HFF-Myc (cell line): ENCODE measurements at regions not wholly inside any gene's neighbourhood (a gene's known extent, or its start where the extent isn't known, plus 50 kb on each side); places are given as distances from the start of the nearest gene placed in this dataset.

Experiments
- DNase-seq: peaks from one replicate; pipeline ENCODE4 v3.0.0-alpha.2; 2011; ENCODE audit warnings: low read depth; ENCODE audit errors: extremely low read depth
- H3K4me3 ChIP-seq: replicated peaks from 2 replicates; pipeline ENCODE4 v1.5.1; 2011; ENCODE audit warnings: low read depth, mild to moderate bottlenecking, control low read depth, low read length
- TF ChIP-seq, protein P1 (sequence below): IDR thresholded peaks from 2 replicates; pipeline ENCODE4 v1.5.1; 2012; ENCODE audit warnings: mild to moderate bottlenecking, low read depth, low read length, control low read depth; ENCODE audit errors: missing control alignments

DNA sequence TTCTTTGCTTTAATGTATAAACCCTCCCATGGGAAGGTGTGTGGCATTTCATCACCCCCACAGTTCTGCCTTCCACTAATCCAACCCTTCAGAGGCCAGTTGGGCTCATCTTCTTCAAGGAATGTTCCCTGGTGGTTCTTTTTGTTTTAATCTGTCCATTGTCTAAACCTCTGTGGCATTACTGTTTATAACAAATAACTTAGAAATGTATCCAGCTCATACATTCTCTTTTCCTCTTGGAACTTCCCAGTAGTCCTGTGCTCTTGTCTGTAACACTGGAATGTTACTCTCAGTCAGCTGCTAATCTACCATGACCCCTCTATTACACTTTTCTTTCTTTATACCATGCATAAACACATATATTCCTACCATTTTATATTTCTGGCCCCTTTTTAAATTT, 213.5 kb upstream of the TARS1 start:
- TF ChIP-seq, protein P1, sequence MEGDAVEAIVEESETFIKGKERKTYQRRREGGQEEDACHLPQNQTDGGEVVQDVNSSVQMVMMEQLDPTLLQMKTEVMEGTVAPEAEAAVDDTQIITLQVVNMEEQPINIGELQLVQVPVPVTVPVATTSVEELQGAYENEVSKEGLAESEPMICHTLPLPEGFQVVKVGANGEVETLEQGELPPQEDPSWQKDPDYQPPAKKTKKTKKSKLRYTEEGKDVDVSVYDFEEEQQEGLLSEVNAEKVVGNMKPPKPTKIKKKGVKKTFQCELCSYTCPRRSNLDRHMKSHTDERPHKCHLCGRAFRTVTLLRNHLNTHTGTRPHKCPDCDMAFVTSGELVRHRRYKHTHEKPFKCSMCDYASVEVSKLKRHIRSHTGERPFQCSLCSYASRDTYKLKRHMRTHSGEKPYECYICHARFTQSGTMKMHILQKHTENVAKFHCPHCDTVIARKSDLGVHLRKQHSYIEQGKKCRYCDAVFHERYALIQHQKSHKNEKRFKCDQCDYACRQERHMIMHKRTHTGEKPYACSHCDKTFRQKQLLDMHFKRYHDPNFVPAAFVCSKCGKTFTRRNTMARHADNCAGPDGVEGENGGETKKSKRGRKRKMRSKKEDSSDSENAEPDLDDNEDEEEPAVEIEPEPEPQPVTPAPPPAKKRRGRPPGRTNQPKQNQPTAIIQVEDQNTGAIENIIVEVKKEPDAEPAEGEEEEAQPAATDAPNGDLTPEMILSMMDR: no peak
- no peak for DNase-seq
- H3K4me3 ChIP-seq: no peak overlapping the region

DNA sequence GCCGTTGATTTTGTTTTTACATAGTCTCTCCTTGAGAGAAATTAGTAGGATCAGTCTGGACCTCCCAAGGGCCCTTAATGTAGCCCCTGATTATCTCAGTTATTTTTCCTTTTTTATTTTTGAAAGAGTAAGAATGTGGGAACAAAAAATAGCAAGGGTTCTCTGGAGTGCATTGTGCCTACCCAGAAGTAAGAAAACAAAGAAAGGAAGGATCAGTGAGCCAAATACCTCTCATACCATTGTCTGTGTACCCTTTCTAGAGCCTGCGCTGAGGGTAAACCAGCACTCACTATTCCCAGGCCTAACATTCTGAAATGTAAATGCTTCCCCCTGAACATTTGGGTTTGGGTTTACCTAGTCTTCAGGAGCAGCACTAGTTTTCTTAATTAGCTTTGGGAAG, 213.0 kb upstream of the TARS1 start:
- no peak for DNase-seq
- no peak overlapping the region for H3K4me3 ChIP-seq
- TF ChIP-seq, protein P1: no peak

DNA sequence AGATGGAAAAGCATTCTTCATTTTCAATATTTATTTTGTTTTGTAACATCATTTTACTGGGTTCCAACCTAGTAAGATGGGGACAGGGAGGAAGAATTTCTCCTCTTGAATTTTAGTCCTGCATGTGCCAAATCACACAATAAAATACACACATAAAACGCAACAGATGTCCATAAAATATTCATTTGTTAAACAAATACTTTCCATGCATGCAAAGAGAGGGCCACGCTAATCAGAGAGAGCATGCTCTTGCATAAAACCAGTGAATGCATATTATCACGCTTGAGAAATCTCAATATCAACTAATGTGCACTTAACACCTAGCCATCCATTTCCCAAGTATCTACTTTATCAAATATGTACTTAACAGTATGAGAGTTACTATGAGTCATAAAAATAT, 212.6 kb upstream of the TARS1 start:
- TF ChIP-seq, protein P1: no peak
- no peak for DNase-seq
- H3K4me3 ChIP-seq: no peak overlapping the region

DNA sequence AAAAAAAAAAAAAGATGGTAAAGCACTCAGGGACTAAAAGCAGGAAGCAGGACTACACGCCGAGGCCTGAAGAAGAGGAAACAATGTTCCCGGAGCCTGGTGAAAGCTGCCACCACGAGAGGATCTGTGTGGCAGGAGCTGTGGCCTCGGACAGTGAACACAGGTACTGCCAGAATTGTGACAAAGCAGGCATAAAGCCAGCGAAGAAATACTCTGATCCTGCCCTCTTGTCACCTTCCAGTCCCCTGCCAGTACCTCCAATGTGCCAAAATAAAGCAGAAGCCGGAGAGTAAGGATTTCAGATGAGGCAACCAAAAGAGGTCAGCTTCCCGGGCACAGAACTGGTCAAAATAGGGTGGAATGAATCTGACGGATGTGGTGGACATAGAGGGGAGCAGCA, 211.5 kb upstream of the TARS1 start:
- TF ChIP-seq, protein P1: no peak
- no peak for DNase-seq
- H3K4me3 ChIP-seq: no peak overlapping the region

DNA sequence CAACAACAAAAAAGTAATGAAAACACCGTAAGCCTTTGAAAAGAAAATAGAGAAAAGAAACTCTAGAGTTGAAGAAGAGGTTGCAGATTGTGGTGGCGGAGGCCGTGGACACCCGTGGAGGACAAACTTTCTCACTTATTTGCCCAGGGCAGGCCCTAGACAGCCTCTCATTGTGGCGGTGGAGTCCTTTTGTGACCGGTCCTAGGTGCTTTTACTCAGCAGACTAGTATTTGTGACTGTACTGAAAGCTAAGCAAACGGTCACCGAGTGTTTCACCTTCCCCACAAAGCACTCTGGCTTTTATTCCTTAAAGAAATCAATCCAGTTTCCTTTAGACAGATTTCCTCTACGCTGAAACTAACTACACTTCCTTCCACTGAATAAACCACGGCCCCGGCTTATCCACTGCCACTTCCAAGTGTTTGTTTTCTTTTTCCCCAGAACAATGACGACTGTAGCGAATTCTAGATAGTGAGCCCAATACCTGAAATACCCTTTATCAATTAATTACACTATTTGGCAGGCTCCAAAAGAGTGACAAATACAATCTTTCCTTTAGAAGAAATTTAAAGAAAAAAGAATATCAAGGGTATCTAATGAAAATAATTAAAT, 210.2 kb upstream of the TARS1 start:
- no peak for DNase-seq
- TF ChIP-seq, protein P1: no peak
- H3K4me3 ChIP-seq: no peak overlapping the region

DNA sequence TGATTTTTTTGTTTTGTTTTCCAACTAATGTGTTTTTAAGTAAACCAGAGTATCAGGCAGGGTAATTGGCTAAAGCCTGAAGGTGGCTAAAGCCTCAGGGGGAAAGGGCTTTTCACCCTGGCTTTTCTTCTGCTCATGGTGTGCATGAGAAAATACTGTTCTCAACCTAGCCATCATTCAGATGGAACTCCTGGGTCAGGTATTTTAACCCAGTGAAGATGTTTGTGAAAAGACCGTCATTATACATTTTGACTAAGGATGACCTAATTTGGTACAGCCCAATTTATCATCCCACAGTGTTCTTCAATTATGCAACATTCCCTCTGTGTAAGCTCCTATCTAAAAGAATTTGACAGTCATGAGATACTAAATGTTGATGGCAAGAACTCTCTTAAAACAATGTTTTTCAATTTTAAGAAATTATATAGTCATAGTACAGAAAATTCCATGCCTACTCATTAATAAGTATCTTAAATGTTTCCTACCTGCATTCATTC, 209.5 kb upstream of the TARS1 start:
- DNase-seq: no peak
- H3K4me3 ChIP-seq: no peak overlapping the region
- TF ChIP-seq, protein P1: no peak

DNA sequence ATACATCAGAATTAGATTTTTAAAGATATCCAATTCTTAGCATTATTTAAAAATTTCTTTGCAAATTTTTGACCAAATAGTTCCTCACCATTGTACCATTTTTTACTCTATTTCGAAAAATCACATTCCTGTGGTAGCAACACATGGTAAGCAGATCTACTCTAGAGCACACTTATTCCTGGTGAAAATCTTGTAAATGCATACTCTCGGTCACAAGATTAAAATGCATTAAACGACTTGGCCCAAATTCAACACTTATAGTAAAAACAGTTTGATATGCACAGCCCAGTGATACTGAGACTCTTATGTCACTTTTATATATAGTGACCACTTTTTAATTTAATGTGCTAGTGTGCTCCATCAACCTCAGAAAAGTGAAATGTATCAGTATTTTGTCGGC, 208.8 kb upstream of the TARS1 start:
- TF ChIP-seq, protein P1: no peak
- DNase-seq: peak; percentile 69
- H3K4me3 ChIP-seq: no peak overlapping the region
